Testis (tissue), 2 donors: ENCODE measurements at regions not wholly inside any gene's neighbourhood (a gene's known extent, or its start where the extent isn't known, plus 50 kb on each side); places are given as distances from the start of the nearest gene placed in this dataset.

ENCODE experiments used
- DNase-seq: peaks from one replicate; pipeline ENCODE4 v3.0.0-alpha.2; 2019
- H3K27ac ChIP-seq, 2 donors: fragments of 200-600 bp; sonication (generic); one replicate each; pipeline ENCODE4 v1.5.1; 2019
- H3K27me3 ChIP-seq: fragments of 200-600 bp; sonication (generic); one replicate; pipeline ENCODE4 v1.5.1; 2019
- H3K36me3 ChIP-seq: fragments of 200-600 bp; sonication (generic); one replicate; pipeline ENCODE4 v1.5.1; 2017; ENCODE audit warnings: low read depth; ENCODE audit errors: missing control alignments
- H3K4me1 ChIP-seq: fragments of 200-600 bp; sonication (generic); one replicate; pipeline ENCODE4 v1.5.1; 2019
- H3K4me3 ChIP-seq, 2 donors: fragments of 200-600 bp; sonication (generic); one replicate each; pipeline ENCODE4 v1.5.1; 2017 to 2019
- H3K9me3 ChIP-seq: fragments of 200-600 bp; sonication (generic); one replicate; pipeline ENCODE4 v1.5.1; 2017
- POLR2A ChIP-seq: fragments of 450-650 bp; IDR thresholded peaks from one replicate; pipeline ENCODE4 v1.6.1; 2017; ENCODE audit warnings: antibody characterized with exemption, mild to moderate bottlenecking, moderate library complexity
- WGBS, 2 donors: methylation state at CpG; one replicate each; pipeline ENCODE4 v1.1.5; 2018; 5-methylcytosine and 5-hydroxymethylcytosine counted together
- intact Hi-C: fragments of 100-400 bp; cut with DNase I; formaldehyde crosslinking; loops from one replicate; pipeline ENCODE4 v1.15.1; 2023; ENCODE audit warnings: low total_unique reads
- TF ChIP-seq, protein P1 (sequence below), 3 experiments: fragments of 450-650 bp in 2 of 3; fragments of 200-600 bp in 1 of 3; sonication (generic) in 1 of 3; IDR thresholded peaks; one replicate each; pipeline ENCODE4 v1.5.1; 2016 to 2019; ENCODE audit warnings: antibody characterized with exemption in 3 of 3, mild to moderate bottlenecking in 2 of 3, moderate library complexity in 1 of 3

GRCh38 chr14:34088914-34089313 lies 138.0 kb upstream of the EGLN3 start:
- intact Hi-C loops = no loop called here
- no peak for DNase-seq
- Histone ChIP-seq H3K36me3 (no peaks in the 10 kb centered on the region), H3K9me3 (no peaks in the 10 kb centered on the region), H3K4me3 (no peak overlapping the region), H3K27me3 (no peaks in the 10 kb centered on the region), H3K4me1 (no peaks in the 10 kb centered on the region), H3K27ac (no peak overlapping the region)
- WGBS, 2 donors = 71 to 72% methylated on average over 2 of the region's 2 CpGs
- TF ChIP-seq POLR2A = no peak
- TF ChIP-seq, protein P1, sequence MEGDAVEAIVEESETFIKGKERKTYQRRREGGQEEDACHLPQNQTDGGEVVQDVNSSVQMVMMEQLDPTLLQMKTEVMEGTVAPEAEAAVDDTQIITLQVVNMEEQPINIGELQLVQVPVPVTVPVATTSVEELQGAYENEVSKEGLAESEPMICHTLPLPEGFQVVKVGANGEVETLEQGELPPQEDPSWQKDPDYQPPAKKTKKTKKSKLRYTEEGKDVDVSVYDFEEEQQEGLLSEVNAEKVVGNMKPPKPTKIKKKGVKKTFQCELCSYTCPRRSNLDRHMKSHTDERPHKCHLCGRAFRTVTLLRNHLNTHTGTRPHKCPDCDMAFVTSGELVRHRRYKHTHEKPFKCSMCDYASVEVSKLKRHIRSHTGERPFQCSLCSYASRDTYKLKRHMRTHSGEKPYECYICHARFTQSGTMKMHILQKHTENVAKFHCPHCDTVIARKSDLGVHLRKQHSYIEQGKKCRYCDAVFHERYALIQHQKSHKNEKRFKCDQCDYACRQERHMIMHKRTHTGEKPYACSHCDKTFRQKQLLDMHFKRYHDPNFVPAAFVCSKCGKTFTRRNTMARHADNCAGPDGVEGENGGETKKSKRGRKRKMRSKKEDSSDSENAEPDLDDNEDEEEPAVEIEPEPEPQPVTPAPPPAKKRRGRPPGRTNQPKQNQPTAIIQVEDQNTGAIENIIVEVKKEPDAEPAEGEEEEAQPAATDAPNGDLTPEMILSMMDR (IDR thresholded peaks at IDR 0.05) = no peak

DNA sequence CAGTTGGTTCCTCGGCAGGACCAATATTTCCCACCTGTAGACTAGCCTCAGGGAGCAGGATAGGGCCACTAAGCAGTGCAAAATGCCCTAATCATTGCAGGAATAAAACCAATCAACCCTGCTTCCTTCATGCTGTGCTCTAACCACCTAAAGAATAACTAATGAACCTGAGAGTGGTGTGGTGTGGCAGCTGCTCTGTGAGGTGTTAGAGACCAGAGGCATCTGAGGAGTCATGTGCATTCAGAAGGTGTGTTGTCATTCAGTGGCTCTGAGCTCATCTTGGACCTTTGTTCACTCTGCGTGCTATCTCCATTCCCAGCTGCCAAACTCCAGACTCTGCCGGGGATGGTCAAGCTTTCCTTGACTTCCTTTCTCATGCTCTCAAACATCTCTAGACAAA lies 136.7 kb upstream of the EGLN3 start:
- Histone ChIP-seq H3K4me3 (no peak overlapping the region), H3K9me3 (no peaks in the 10 kb centered on the region), H3K27ac (no peak overlapping the region), H3K36me3 (no peaks in the 10 kb centered on the region), H3K4me1 (no peaks in the 10 kb centered on the region), H3K27me3 (no peaks in the 10 kb centered on the region)
- no peak for DNase-seq
- WGBS, 2 donors = 95 to 97% methylated on average over 3 of the region's 3 CpGs
- TF ChIP-seq, protein P1 (IDR thresholded peaks at IDR 0.05) = no peak
- TF ChIP-seq POLR2A = no peak
- intact Hi-C loops = no loop called here

- Histone ChIP-seq H3K4me3 (no peak overlapping the region), H3K27ac (no peak overlapping the region), H3K36me3 (no peaks in the 10 kb centered on the region), H3K9me3 (no peaks in the 10 kb centered on the region), H3K27me3 (no peaks in the 10 kb centered on the region), H3K4me1 (no peaks in the 10 kb centered on the region)
- no peak for DNase-seq
- WGBS, 2 donors = 67 to 88% methylated on average over 2 of the region's 2 CpGs
- TF ChIP-seq, protein P1 (IDR thresholded peaks at IDR 0.05) = no peak
- intact Hi-C loops = no loop called here
Observed at GRCh38 chr14:34086223-34086757, 135.4 kb upstream of the EGLN3 start.

DNA sequence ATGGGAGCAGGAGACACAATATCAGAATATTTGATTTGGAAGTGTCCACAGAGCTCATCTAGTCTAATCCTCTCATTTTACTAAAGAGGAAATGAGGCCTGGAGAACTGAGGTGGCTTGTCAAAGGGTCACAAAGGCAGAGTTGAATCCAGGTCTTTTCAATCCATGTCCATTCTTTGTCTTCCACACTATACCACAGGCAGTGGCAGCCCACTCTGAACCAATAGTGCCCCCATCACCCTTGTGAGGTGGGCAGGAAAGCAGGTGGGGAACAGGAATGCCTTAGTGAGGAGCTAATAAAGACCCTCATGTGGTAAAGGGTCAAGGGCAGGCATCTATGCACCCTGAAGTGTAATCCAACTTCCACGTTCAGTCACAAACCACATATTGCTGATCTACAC lies 134.8 kb upstream of the EGLN3 start:
- intact Hi-C loops = no loop called here
- Histone ChIP-seq H3K9me3 (no peaks in the 10 kb centered on the region), H3K27me3 (no peaks in the 10 kb centered on the region), H3K4me1 (no peaks in the 10 kb centered on the region), H3K4me3 (no peak overlapping the region), H3K36me3 (no peaks in the 10 kb centered on the region), H3K27ac (no peak overlapping the region)
- 89 to 100% methylated on average over 1 of the region's 1 CpG for WGBS, 2 donors
- TF ChIP-seq, protein P1 (IDR thresholded peaks at IDR 0.05) = no peak
- TF ChIP-seq POLR2A = no peak
- no peak for DNase-seq

- no peak overlapping the region for H3K27ac ChIP-seq
- intact Hi-C loops = no loop called here
- H3K27me3 ChIP-seq = no peaks in the 10 kb centered on the region
- no peaks in the 10 kb centered on the region for H3K36me3 ChIP-seq
- H3K9me3 ChIP-seq = no peaks in the 10 kb centered on the region
- no peak overlapping the region for H3K4me3 ChIP-seq
- no peaks in the 10 kb centered on the region for H3K4me1 ChIP-seq
- TF ChIP-seq POLR2A = no peak
- TF ChIP-seq, protein P1 (IDR thresholded peaks at IDR 0.05) = no peak
- WGBS, 2 donors = 53 to 67% methylated on average over 6 of the region's 6 CpGs
- DNase-seq = no peak
Observed at GRCh38 chr14:34081576-34082136, 130.8 kb upstream of the EGLN3 start.
